ENCODE measurements at regions not wholly inside any gene's neighbourhood (a gene's known extent, or its start where the extent isn't known, plus 50 kb on each side); places are given as distances from the start of the nearest gene placed in this dataset.

GRCh38 chr13:22495819-22496218, 685.0 kb upstream of the SGCG start:
- DNase-seq (ENCODE audit: low spot score): no peak

GRCh38 chr13:22496803-22497508, 683.8 kb upstream of the SGCG start:
- no peak for DNase-seq (ENCODE audit: low spot score)

- DNase-seq (ENCODE audit: low spot score): no peak
Measured at GRCh38 chr13:22497991-22498780, 682.6 kb upstream of the SGCG start.

GRCh38 chr13:22499919-22500318, 680.9 kb upstream of the SGCG start:
- no peak for DNase-seq (ENCODE audit: low spot score)

GRCh38 chr13:22505489-22505888, 675.3 kb upstream of the SGCG start:
- no peak for DNase-seq (ENCODE audit: low spot score)

GRCh38 chr13:22506096-22506691, 674.6 kb upstream of the SGCG start:
- no peak for DNase-seq (ENCODE audit: low spot score)

GRCh38 chr13:22517544-22517943, 663.2 kb upstream of the SGCG start:
- DNase-seq (ENCODE audit: low spot score): no peak

- no peak for DNase-seq (ENCODE audit: low spot score)
Measured at GRCh38 chr13:22536851-22537250, 643.9 kb upstream of the SGCG start.

- DNase-seq (ENCODE audit: low spot score): no peak
Measured at GRCh38 chr13:22538400-22538799, 642.4 kb upstream of the SGCG start.

GRCh38 chr13:22549126-22549525, 631.7 kb upstream of the SGCG start:
- DNase-seq (ENCODE audit: low spot score): no peak

- DNase-seq (ENCODE audit: low spot score): peak; percentile 27
Measured at GRCh38 chr13:22561581-22561980, 619.2 kb upstream of the SGCG start.

GRCh38 chr13:22562116-22562515, 618.7 kb upstream of the SGCG start:
- DNase-seq (ENCODE audit: low spot score): peak; percentile 86

GRCh38 chr13:22563272-22563671, 617.5 kb upstream of the SGCG start:
- DNase-seq (ENCODE audit: low spot score): no peak

GRCh38 chr13:22569811-22570210, 611.0 kb upstream of the SGCG start:
- DNase-seq (ENCODE audit: low spot score): no peak

GRCh38 chr13:22589880-22590279, 590.9 kb upstream of the SGCG start:
- peak; percentile 91 for DNase-seq (ENCODE audit: low spot score)

GRCh38 chr13:22592515-22592914, 588.3 kb upstream of the SGCG start:
- DNase-seq (ENCODE audit: low spot score): no peak

- DNase-seq (ENCODE audit: low spot score): no peak
Measured at GRCh38 chr13:22594041-22594440, 586.7 kb upstream of the SGCG start.

- peak; percentile 8 for DNase-seq (ENCODE audit: low spot score)
Measured at GRCh38 chr13:22596171-22596863, 584.5 kb upstream of the SGCG start.

- no peak for DNase-seq (ENCODE audit: low spot score)
Measured at GRCh38 chr13:22599156-22599555, 581.6 kb upstream of the SGCG start.

GRCh38 chr13:22618002-22618401, 562.8 kb upstream of the SGCG start:
- no peak for DNase-seq (ENCODE audit: low spot score)

- DNase-seq (ENCODE audit: low spot score): no peak
Measured at GRCh38 chr13:22625691-22626090, 555.1 kb upstream of the SGCG start.

GRCh38 chr13:22629374-22629773, 551.4 kb upstream of the SGCG start:
- DNase-seq (ENCODE audit: low spot score): peak; percentile 6

Measured in SK-N-DZ (cell line).